Retinal pigment epithelial cell (primary cell): ENCODE measurements at regions not wholly inside any gene's neighbourhood (a gene's known extent, or its start where the extent isn't known, plus 50 kb on each side); places are given as distances from the start of the nearest gene placed in this dataset.
"Not testable (repeated sequence)": the region's sequence is repeated elsewhere in the genome, so short reads cannot be mapped to it uniquely, and the experiment has no call there.

Experiments
- DNase-seq: peaks from one replicate; pipeline ENCODE4 v3.0.0-alpha.2; 2010; ENCODE audit warnings: low read depth
- H3K4me3 ChIP-seq: 2 replicates; pipeline ENCODE4 v1.5.1; 2011; ENCODE audit warnings: mild to moderate bottlenecking, low read length, control low read depth, moderate library complexity
- TF ChIP-seq, protein P1 (sequence below): conservative IDR thresholded peaks from 2 replicates; pipeline ENCODE4 v1.5.1; 2011; ENCODE audit warnings: low read depth, low read length, control low read depth, inconsistent platforms

DNA sequence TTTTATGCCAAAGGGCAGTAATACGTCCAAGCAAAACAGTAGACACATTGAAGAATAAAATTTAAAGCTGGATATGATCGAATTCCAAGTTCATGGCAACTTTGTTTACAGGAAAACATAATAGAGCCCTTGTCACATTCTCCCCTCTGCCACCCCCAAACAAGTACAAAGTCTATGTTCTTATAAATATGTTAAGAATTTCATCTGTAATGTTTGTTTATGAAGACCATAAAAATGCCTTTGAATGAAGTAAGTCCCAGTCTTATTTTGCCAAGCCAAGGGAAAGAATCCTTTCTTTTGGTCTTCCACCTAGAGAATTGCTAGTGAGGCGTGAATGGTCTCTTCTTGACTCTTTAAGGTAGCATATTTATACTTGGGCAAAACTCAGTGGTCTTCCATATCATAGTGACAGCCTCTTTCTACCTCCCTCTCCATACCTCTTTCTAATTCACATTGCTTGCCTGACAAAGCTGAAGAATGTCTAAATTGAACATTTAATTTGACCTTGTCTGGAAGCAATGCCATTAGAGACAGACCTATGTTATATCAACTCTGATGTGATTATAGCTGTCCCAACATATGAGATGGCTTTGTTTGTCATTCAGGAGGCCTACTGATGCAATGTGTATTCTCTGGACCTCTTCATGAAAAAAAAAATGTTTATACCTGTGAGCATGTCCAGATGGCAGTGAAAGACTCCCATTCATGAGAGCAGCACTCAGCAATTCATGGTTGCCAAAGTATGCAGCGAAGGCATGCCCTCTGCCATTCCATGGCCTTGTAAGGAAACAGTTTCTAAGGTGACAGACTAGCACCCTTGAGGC is 70.6 kb upstream of the CCN2 start:
- TF ChIP-seq, protein P1, sequence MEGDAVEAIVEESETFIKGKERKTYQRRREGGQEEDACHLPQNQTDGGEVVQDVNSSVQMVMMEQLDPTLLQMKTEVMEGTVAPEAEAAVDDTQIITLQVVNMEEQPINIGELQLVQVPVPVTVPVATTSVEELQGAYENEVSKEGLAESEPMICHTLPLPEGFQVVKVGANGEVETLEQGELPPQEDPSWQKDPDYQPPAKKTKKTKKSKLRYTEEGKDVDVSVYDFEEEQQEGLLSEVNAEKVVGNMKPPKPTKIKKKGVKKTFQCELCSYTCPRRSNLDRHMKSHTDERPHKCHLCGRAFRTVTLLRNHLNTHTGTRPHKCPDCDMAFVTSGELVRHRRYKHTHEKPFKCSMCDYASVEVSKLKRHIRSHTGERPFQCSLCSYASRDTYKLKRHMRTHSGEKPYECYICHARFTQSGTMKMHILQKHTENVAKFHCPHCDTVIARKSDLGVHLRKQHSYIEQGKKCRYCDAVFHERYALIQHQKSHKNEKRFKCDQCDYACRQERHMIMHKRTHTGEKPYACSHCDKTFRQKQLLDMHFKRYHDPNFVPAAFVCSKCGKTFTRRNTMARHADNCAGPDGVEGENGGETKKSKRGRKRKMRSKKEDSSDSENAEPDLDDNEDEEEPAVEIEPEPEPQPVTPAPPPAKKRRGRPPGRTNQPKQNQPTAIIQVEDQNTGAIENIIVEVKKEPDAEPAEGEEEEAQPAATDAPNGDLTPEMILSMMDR = no peak
- no peak overlapping the region for H3K4me3 ChIP-seq

GRCh38 chr6:132020918-132021317 is 69.7 kb upstream of the CCN2 start:
- H3K4me3 ChIP-seq, DNase-seq: not testable (repeated sequence)

More for the DNA sequence above, 70.6 kb upstream of the CCN2 start:
- DNase-seq = no peak

- TF ChIP-seq, protein P1 = no peak
- H3K4me3 ChIP-seq = no peak overlapping the region
- no peak for DNase-seq
Measured at GRCh38 chr6:132020138-132020581, 69.0 kb upstream of the CCN2 start.

DNA sequence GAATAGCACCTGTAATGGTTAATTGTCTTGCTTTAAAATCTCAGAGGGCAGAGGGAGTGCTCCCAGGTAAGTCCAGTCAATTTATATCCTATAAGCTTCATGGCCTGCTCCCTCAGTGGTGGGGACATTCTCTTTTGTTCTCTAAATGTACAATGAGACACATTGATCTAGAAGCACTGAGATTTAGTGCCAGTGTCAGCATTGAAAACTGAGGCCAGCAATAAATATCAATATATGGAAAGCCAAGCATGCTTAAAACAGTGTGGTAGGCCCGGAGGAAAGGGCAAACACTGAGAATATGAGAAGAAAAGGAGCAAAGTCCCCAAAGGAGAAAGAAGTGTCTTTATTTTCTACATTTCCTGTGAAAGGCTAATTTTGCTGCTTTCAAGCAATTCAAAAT is 68.4 kb upstream of the CCN2 start:
- DNase-seq = no peak
- H3K4me3 ChIP-seq = no peak overlapping the region
- TF ChIP-seq, protein P1 = no peak

GRCh38 chr6:132017942-132018341 is 66.8 kb upstream of the CCN2 start:
- DNase-seq = no peak
- TF ChIP-seq, protein P1 = no peak
- H3K4me3 ChIP-seq = no peak overlapping the region

DNA sequence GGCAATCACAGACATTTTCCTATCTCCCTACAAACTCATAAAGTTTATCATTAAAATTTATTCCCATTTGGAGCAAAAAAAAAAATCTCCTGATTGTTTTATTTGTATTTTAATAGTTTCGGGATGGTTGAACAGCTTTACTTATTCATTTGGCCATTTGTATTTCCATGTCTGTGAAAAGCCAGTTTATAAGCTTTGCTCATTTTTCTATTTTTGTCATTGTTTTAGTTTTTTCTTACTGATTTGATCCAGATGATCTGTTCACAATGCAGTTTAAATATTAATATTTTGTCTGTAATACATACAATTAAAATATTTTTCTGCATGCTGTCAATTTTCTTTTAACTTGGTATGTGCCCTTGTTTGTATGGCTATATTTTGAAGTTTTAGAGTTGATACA is 65.2 kb upstream of the CCN2 start:
- no peak for DNase-seq
- no peak overlapping the region for H3K4me3 ChIP-seq
- TF ChIP-seq, protein P1 = no peak

GRCh38 chr6:132011582-132011981 is 60.4 kb upstream of the CCN2 start:
- DNase-seq = no peak
- H3K4me3 ChIP-seq = no peak overlapping the region
- TF ChIP-seq, protein P1 = no peak
